Stimulated activated CD4-positive, alpha-beta T cell treated with anti-CD3 and anti-CD28 coated beads, Interleukin-15, amount 100 ng/mL, for 24 hours (primary cell): ENCODE measurements at regions not wholly inside any gene's neighbourhood (a gene's known extent, or its start where the extent isn't known, plus 50 kb on each side); places are given as distances from the start of the nearest gene placed in this dataset.
"Not testable (repeated sequence)": the region's sequence is repeated elsewhere in the genome, so short reads cannot be mapped to it uniquely, and the experiment has no call there.

ENCODE experiments used
- DNase-seq: peaks from one replicate; pipeline ENCODE4 v3.0.0-alpha.2; 2020

- DNase-seq = no peak
Observed at GRCh38 chr2:146994246-146994645, 850.6 kb upstream of the ACVR2A start.

- no peak for DNase-seq
Observed at GRCh38 chr2:146992466-146992865, 852.4 kb upstream of the ACVR2A start.

DNA sequence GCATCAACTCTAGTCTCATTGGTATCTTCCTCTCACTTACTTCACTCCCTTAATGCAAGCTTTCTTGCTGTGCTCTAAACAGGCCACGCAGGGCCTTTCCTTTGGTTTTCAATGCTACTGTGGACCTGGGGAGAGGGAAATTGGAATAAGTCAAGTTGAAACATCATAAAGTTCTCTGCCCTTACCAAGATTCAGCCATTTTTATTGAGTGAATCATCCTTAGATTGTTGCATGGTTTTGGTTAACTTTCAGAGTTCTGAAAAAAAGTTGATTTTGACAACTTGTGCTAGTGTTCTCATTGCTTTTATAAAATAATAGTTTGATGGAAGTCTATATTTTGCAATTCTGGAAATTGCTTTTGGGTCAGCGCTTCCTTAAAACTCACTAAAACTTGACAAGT lies 852.8 kb upstream of the ACVR2A start:
- DNase-seq = no peak

DNA sequence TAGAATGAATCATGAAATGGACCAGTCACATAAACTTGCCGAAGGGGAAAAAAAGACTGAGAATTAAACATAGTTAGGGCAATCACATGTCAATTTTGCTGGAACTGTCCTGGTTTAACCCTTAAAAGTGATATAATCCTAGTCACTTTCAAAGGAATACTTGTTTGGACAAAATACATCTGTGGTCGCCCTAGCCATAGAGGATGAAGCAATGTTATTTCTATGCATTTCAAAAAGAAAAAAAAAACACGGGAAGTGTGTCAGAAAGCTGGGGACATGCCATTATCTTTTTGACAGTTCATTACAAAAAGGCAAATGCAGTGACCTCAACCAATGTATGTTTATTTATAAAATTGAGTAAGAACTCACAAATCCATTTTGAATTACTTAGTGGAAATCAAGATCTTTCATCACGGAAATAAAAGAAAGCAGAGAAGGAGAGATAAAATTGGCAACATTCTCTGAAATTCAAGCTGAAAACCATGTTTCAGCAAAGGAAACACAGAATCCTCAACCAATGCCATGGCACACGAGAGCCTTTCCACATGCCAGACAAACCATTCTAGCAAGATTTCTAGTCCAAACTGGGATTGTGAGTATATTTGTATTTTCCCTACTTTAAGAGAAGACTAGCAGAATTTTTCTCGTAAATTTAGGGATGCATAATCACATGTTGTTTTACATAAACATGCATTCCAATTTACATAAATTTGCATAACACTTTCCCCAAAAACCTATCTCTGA lies 854.3 kb upstream of the ACVR2A start:
- no peak for DNase-seq

DNA sequence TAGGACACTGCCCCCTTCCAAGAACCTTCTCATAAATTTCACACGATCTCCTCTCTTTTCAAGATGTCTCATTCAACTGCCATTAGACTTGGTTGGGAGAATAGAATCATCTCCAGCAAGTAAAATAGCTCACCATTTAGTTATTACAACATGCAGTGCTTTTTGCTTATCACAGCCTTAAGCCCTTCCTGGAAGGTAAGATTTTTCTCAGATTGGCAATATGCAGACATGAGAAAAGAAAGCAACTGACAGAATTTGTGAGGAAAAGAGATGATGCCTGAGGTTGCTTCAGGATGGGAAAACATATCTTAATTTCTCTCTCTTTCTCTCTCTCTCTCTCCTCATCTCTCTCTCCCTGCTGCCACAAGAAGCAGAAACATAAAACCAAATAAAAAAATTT lies 855.1 kb upstream of the ACVR2A start:
- DNase-seq = no peak

- DNase-seq = no peak
Observed at GRCh38 chr2:146987996-146988395, 856.8 kb upstream of the ACVR2A start.

DNA sequence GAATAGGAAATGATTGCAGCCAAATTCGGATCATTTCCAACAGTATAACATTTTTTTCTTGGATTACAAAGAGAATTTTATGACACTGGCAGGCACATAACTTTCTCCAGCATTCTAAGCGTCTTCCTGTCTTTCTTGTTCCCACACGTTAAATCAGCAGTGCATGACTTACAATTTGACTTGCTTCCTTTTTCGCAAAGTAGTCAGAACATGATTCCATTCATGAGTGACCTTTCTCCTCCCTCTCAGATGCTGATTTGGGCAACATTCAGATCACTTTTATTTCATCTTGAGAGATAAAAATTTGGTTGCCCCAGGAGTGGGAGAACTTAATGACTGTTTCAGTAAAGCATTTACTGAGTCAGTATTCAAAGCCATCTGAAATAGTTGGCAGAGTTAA lies 858.7 kb upstream of the ACVR2A start:
- no peak for DNase-seq

DNA sequence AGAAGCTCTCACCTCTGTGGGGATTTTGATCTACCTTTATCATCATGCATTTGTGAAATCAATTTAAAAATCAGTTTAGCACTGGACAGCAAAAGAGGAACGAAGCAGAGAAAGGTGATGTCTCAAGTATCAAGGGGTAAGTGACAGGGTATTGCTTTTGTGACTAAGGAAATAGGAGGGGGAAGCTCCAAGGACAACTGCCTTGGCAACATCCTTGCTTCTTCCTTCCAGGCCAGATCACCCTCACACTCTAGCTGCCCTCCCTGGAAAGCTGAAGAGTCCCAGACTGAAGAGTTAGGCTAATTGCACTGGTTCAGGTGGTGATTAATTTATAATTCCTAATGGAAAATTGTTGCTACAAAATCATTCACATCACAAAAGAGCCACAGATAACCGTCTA lies 859.1 kb upstream of the ACVR2A start:
- no peak for DNase-seq

GRCh38 chr2:146984014-146984413 lies 860.8 kb upstream of the ACVR2A start:
- no peak for DNase-seq

GRCh38 chr2:146982393-146982846 lies 862.4 kb upstream of the ACVR2A start:
- no peak for DNase-seq

DNA sequence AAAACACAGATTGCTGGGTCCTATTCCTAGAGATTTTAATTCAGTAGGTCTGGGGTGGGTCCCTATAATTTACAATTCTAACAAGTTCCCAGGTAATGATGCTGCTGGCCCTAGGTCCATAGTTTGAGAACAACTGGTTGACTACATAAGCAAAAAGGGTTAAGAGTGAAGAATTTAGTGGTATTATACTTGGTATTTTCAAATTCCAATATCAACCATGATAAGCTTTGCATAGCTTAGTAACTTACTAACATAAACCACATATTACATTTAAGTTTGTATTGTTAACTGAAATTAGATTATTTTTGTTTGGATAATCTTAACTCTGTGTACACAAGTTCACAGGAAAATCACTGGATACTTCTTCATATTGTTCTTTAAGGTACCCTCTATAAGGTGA lies 862.9 kb upstream of the ACVR2A start:
- no peak for DNase-seq

- no peak for DNase-seq
Observed at GRCh38 chr2:146979746-146980145, 865.1 kb upstream of the ACVR2A start.

DNA sequence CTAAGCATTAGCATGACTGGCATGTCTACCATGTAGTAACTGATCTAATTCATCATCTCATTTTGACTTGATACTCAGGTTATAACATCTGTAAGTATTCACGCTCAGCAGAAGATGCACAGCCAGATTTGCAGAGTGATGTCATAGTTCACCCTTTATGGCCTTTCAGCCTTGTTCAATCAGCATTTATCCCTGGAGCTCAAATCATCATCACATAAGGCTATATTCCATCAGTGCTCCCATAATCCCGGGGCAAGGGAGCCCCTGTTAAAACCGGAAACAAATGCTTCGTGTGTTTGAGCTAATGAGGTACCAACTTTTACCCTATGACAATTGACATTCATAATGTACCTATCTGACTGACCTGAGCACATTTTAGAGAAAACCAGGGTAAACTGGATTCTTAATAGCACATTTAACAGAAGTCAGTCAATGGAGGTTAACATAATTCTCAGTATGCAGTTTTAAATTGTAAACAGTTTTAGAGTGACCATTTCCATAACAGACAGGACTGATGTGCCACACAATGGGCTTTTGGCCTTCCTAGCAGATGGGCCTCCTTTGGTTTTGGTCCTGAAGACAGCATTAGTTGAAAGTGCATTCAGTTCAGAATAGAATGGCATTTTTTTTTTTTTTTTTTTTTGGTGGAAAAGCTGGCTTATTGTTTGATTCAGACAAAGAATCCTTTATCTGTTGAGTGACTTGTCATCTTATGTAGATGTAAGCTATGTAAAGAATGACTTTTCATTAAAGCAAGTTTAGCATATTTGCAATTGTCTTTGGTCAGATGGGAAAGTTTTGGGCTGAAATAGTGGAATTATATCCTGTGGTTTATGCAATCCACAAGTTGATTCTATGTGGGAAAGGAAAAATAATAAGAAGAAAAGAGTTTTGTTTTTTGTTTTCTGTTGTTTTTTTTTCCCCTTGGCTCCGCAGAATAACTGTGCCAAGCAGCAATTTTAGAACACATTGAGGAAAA lies 866.0 kb upstream of the ACVR2A start:
- DNase-seq = no peak

DNA sequence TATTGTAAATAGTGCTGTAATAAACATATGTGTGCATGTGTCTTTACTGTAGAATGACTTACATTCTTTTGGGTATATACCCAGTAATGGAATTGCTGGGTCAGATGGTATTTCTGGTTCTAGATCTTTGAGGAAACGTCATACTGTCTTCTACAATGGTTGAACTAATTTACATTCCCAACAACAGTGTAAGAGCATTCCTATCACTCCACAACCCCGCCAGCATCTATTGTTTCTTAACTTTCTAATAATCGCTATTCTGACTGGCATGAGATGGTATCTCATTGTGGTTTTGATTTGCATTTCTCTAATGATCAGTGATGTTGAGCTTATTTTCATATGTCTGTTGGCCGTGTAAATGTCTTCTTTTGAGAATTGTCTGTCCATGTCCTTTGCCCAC lies 873.8 kb upstream of the ACVR2A start:
- DNase-seq = not testable (repeated sequence)

DNA sequence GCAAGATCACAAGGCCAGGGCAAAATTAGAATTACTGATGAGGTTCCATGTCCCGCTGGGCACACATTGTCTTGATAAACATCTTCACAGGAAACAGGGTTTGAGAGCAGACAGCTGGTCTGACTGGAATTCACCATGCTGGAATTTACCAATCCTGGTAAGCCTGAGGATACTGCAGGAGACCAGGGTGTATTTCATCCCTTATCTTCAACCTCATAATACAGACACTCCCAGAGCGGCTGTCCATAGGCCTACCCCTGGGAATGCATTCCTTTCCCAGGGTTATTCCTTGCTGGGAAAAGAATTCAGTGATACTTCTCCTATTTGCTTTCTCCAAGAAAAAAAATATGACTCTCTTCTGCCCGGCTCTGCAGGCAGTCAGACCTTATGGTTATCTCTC lies 875.1 kb upstream of the ACVR2A start:
- not testable (repeated sequence) for DNase-seq

- no peak for DNase-seq
Observed at GRCh38 chr2:146964494-146964893, 880.3 kb upstream of the ACVR2A start.

DNA sequence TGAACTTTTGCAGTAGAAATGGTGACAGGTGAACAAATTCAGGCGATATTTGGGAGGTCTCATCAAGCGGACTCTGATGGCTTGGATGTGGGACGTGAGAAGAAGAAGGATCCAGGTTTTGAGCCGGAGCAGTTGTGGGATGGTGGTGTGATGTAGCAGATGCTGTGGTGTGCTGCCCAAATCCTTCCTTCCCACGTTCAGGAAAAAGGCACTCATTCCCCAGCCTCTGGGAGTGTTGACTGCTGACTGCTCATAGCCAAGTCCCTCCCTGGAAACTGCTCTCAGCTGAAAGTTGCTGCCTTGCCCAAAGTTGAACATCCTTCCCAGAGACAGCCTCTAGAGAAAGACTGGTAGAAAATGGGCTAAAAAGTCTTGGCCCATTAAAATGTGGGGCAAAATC lies 890.3 kb upstream of the ACVR2A start:
- no peak for DNase-seq

- no peak for DNase-seq
Observed at GRCh38 chr2:146952696-146953095, 892.1 kb upstream of the ACVR2A start.

GRCh38 chr2:146950911-146951310 lies 893.9 kb upstream of the ACVR2A start:
- no peak for DNase-seq

DNA sequence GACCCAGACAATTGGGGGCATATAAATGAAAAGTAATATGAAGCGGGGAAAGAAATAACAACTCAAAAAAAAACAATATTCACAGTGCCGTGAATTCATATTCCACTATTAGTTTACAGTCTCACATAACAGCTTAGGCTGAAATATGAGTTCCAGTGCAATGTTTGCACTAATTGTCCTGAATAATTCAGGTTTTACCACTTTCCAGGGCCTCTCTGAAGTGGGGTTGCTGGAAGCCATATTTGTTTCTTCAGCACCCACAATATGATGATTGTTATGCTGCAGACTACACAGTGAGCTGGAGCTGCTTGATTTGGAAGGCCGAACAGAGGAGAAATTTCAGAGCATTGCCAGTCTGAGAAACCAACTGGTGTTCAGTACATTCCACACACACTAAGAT lies 894.5 kb upstream of the ACVR2A start:
- no peak for DNase-seq

DNA sequence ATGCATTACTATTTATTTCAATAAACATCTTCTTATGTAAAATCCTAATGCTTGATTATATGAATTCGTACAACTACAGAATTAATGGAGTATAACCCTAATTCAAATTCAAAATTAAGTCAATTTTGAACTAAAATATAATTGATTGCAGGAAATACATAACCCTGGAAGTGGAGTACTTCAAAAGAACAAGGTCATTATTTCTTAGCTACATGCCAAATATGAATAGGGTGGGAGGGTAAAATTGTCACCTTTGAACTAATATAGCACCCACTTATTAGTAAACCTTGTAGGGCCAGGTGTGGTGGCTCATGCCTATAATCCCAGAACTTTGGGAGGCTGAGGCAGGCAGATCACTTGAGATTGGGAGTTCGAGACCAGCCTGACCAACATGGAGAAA lies 895.4 kb upstream of the ACVR2A start:
- DNase-seq = no peak

DNA sequence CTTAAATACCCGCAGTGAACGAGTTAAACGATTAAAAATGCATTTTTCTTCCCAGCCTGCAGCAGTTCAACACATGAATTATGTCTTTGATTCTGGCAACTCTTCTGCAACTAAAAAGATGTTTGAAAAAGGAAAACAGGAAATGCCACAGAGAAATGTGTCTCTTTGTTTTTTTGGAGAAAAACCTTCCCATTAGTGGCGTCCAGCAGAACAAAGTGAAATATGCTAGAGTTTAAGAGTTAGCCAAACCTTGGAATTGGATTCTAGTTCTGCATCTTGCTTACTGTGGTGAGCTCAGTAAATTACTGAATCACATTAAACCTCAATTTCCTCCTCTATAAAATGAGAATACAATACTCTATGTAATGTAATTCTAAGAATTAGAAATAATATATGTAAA lies 900.2 kb upstream of the ACVR2A start:
- DNase-seq = no peak

GRCh38 chr2:146939991-146940685 lies 904.7 kb upstream of the ACVR2A start:
- DNase-seq = no peak
